ENCODE measurements at regions not wholly inside any gene's neighbourhood (a gene's known extent, or its start where the extent isn't known, plus 50 kb on each side); places are given as distances from the start of the nearest gene placed in this dataset.

DNA sequence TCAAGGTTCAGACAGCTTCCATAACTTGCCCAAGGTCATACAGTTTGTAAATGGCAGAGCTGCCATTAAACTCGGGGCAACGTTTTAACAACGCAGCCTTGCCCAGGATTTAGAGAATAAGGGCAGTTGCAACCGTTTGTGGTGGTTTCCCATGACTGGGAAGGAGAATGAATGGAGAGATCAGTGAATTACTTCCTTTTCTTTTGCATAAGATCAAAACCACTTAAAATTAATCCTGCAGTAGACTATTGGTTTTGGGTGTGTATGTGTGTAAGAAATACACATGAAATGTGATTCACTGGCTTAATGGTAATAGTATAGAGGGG is 179.1 kb upstream of the MIR17HG start:
- no peak overlapping the region for H3K4me2 ChIP-seq (ENCODE audit: low read depth, low read length, poor library complexity, severe bottlenecking)
- H3K9ac ChIP-seq (ENCODE audit: low read length), result no peak overlapping the region
- no peaks in the 10 kb centered on the region for H3K36me3 ChIP-seq (ENCODE audit: low read length)
- no peaks in the 10 kb centered on the region for H3K9me3 ChIP-seq (ENCODE audit: insufficient read depth, low read length)
- TF ChIP-seq, protein P1, sequence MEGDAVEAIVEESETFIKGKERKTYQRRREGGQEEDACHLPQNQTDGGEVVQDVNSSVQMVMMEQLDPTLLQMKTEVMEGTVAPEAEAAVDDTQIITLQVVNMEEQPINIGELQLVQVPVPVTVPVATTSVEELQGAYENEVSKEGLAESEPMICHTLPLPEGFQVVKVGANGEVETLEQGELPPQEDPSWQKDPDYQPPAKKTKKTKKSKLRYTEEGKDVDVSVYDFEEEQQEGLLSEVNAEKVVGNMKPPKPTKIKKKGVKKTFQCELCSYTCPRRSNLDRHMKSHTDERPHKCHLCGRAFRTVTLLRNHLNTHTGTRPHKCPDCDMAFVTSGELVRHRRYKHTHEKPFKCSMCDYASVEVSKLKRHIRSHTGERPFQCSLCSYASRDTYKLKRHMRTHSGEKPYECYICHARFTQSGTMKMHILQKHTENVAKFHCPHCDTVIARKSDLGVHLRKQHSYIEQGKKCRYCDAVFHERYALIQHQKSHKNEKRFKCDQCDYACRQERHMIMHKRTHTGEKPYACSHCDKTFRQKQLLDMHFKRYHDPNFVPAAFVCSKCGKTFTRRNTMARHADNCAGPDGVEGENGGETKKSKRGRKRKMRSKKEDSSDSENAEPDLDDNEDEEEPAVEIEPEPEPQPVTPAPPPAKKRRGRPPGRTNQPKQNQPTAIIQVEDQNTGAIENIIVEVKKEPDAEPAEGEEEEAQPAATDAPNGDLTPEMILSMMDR (IDR thresholded peaks at IDR 0.05; ENCODE audit: insufficient read depth, low read length, poor library complexity, severe bottlenecking), result no peak
- no peak for TF ChIP-seq EZH2phosphoT487 (conservative IDR thresholded peaks at IDR 0.05; ENCODE audit: low read length)
- no peaks in the 10 kb centered on the region for H4K20me1 ChIP-seq (ENCODE audit: low read depth, low read length)
- H3K79me2 ChIP-seq (ENCODE audit: insufficient read depth, low read length), result no peaks in the 10 kb centered on the region
- H3K4me3 ChIP-seq (ENCODE audit: insufficient read depth, low read length, poor library complexity, severe bottlenecking), result no peak overlapping the region
- no peaks in the 10 kb centered on the region for H3F3A ChIP-seq (ENCODE audit: insufficient read depth)
- no peak overlapping the region for H2AFZ ChIP-seq (ENCODE audit: low read depth, low read length, severe bottlenecking)
- H3K9me2 ChIP-seq (replicated peaks; ENCODE audit: insufficient read depth, low read length), result no peaks in the 10 kb centered on the region
- H3K27ac ChIP-seq (ENCODE audit: low read depth, low read length), result no peak overlapping the region
- no peaks in the 10 kb centered on the region for H3K27me3 ChIP-seq (ENCODE audit: low read length)

DNA sequence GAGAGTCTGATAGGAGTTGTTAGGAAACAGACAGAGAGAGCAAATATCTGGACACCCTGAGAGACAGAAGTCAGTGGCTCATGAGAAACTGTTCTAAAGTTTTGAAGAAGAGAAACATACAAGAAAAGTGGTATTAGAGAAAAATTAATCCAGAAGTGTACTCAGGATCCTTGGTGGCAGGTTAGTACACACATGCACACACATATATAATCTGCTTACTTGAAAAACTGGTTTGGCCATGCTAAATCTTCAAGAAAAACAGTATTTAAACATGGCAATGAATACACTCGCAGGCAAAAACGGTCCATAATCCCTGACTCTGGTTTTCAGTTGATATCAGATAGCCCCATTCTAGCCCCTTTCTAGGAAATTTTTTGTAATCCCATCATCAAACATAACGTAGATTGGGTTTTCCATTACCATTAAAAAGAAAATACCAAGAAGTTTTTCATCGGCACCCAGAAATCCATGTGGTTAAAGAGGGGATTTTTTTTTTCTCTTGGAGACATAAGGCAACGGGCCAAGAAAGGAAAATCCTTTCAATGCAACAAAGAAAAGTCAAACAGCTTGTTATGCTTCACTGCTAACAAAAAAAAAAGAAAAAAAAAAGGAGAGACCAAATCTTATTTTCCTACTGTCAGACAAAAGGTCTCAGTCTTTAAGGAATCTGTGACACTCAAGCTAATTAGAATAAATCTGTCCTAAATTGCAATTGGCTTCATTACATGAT is 178.0 kb upstream of the MIR17HG start:
- Histone ChIP-seq H3K4me3 (ENCODE audit: insufficient read depth, low read length, poor library complexity, severe bottlenecking) (no peak overlapping the region), H3K9me3 (ENCODE audit: insufficient read depth, low read length) (no peaks in the 10 kb centered on the region), H4K20me1 (ENCODE audit: low read depth, low read length) (no peaks in the 10 kb centered on the region), H3F3A (ENCODE audit: insufficient read depth) (no peaks in the 10 kb centered on the region), H3K36me3 (ENCODE audit: low read length) (no peaks in the 10 kb centered on the region), H3K27me3 (ENCODE audit: low read length) (no peaks in the 10 kb centered on the region), H2AFZ (ENCODE audit: low read depth, low read length, severe bottlenecking) (no peak overlapping the region), H3K4me2 (ENCODE audit: low read depth, low read length, poor library complexity, severe bottlenecking) (no peak overlapping the region), H3K79me2 (ENCODE audit: insufficient read depth, low read length) (no peaks in the 10 kb centered on the region), H3K9me2 (replicated peaks; ENCODE audit: insufficient read depth, low read length) (no peaks in the 10 kb centered on the region), H3K9ac (ENCODE audit: low read length) (no peak overlapping the region), H3K27ac (ENCODE audit: low read depth, low read length) (no peak overlapping the region)
- TF ChIP-seq EZH2phosphoT487 (conservative IDR thresholded peaks at IDR 0.05; ENCODE audit: low read length), result no peak
- TF ChIP-seq, protein P1 (IDR thresholded peaks at IDR 0.05; ENCODE audit: insufficient read depth, low read length, poor library complexity, severe bottlenecking), result no peak

DNA sequence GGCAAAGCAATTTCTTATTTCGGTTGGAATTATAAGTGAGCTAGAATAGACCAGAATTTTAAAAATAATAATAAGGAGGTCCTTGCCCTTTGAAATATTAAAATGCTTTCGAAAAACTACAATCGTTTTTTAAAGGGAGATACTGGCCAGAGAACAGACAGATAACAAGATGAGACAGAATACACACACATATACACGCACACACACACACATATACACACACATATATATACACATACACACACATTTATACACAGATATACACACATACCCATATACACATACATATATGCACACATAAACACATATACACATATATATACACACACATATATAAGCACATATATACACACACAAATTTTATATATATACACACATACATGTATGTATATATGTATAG is 175.3 kb upstream of the MIR17HG start:
- Histone ChIP-seq H3K27me3 (ENCODE audit: low read length) (no peaks in the 10 kb centered on the region), H4K20me1 (ENCODE audit: low read depth, low read length) (no peaks in the 10 kb centered on the region), H3F3A (ENCODE audit: insufficient read depth) (no peaks in the 10 kb centered on the region), H2AFZ (ENCODE audit: low read depth, low read length, severe bottlenecking) (no peak overlapping the region), H3K9ac (ENCODE audit: low read length) (no peak overlapping the region), H3K9me2 (replicated peaks; ENCODE audit: insufficient read depth, low read length) (no peaks in the 10 kb centered on the region), H3K27ac (ENCODE audit: low read depth, low read length) (no peak overlapping the region), H3K79me2 (ENCODE audit: insufficient read depth, low read length) (no peaks in the 10 kb centered on the region), H3K4me2 (ENCODE audit: low read depth, low read length, poor library complexity, severe bottlenecking) (no peak overlapping the region), H3K36me3 (ENCODE audit: low read length) (no peaks in the 10 kb centered on the region), H3K4me3 (ENCODE audit: insufficient read depth, low read length, poor library complexity, severe bottlenecking) (no peak overlapping the region), H3K9me3 (ENCODE audit: insufficient read depth, low read length) (no peaks in the 10 kb centered on the region)
- no peak for TF ChIP-seq EZH2phosphoT487 (conservative IDR thresholded peaks at IDR 0.05; ENCODE audit: low read length)
- TF ChIP-seq, protein P1 (IDR thresholded peaks at IDR 0.05; ENCODE audit: insufficient read depth, low read length, poor library complexity, severe bottlenecking), result no peak
